ENCODE measurements at regions not wholly inside any gene's neighbourhood (a gene's known extent, or its start where the extent isn't known, plus 50 kb on each side); places are given as distances from the start of the nearest gene placed in this dataset.

- DNase-seq (ENCODE audit: low spot score): no peak
These were observed 714.7 kb downstream of the BRD1 start for GRCh38 chr22:49112661-49113626.

- no peak for DNase-seq (ENCODE audit: low spot score)
These were observed 715.5 kb downstream of the BRD1 start for GRCh38 chr22:49112176-49112575.

GRCh38 chr22:49111085-49111484 lies 716.6 kb downstream of the BRD1 start:
- DNase-seq (ENCODE audit: low spot score): no peak

- DNase-seq (ENCODE audit: low spot score): no peak
These were observed 718.9 kb downstream of the BRD1 start for GRCh38 chr22:49108636-49109315.

GRCh38 chr22:49107961-49108530 lies 719.6 kb downstream of the BRD1 start:
- no peak for DNase-seq (ENCODE audit: low spot score)

DNA sequence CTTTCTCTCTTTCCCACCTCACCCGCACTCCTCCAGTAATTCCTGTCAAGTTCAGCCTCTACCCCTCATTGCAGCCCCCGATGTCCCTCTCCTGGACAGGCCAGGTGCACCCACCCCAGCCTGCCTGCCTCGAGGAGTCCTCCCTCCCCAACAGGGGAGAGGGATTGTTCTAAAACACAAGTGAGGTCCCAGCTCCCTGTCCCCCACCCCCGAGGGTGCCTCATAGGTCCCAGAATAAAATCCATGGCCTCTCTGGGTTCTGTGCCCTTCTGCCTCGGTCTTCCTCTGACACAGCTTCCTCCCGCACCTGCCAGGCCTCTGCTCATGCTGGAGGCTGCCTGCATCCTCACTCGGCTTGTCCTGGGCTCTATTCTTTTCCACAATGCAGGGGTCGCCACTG lies 720.1 kb downstream of the BRD1 start:
- DNase-seq (ENCODE audit: low spot score): no peak

GRCh38 chr22:49106842-49107152 lies 720.9 kb downstream of the BRD1 start:
- no peak for DNase-seq (ENCODE audit: low spot score)

- DNase-seq (ENCODE audit: low spot score): no peak
These were observed 721.4 kb downstream of the BRD1 start for GRCh38 chr22:49106096-49106841.

GRCh38 chr22:49104434-49104833 lies 723.2 kb downstream of the BRD1 start:
- no peak for DNase-seq (ENCODE audit: low spot score)

DNA sequence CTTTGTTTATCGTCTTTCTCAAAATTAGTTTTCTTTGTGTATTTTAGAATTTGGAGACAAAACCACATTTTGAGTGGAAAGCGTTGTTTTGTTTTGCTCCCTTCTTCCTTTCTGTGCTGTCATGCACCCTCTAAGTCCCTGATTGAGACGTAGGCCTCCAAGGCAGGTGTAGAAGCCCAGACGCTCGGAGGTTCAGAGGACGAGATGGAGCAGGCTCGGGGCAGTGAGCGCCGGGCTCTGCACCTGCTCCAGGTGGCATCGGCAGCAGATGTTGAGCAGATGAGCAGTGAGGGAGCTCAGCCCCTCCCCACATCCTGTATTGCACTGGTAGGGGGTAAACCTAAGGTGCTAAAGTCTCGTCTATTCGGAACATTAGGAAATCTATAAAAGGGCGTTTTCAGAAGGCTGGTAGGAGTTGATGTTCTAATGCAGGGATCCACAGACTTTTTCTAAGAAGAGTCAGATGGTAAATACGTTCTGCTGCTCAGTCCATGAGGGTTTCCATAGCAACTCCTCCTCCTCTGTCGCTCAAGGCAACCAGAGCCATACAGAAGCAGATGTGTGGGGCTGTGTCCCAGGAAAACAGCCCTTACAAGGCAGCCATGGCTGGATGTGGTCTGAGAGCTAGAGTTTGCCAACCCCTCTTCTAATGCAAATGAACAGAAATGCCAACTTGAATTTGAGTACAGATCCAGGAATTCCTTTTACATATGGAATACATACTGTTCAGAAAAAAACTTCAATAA lies 724.2 kb downstream of the BRD1 start:
- peak; percentile 72 for DNase-seq (ENCODE audit: low spot score)

DNA sequence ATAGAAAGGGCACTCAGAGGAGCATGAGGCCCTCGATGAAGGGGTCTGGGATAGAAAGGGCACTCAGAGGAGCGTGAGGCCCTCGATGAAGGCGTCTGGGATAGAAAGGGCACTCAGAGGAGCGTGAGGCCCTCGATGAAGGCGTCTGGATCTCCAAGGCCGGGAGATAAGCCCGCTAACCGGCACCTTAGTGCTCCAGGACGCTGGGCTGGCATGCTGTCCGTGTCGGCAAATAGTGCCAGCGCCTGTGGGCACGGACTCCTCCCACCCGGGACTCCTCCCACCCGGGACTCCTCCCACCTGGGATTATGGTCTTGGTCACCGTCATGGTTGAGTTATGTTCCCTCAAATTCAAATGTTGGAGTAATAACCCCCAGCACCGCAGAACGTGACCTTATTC lies 725.3 kb downstream of the BRD1 start:
- DNase-seq (ENCODE audit: low spot score): no peak

DNA sequence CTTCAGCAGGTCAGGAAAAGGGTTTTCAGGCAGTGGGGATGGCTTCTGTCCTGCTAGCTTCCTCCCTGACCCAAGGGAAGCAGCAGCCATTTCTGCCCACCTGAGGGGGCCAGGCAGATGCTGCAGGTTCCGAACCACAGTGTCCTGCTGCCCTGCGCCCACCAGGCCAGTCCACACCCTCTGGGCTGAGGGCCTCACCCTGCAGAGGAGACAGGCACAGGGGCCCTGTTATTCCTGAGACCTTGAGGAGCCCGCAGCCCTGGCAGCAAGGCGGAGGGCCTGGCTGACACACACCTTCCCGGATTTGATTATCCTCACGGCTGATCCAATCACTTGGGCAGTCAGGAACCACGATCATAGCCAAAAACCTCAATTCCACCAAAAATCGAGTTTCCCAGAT lies 725.8 kb downstream of the BRD1 start:
- no peak for DNase-seq (ENCODE audit: low spot score)

- DNase-seq (ENCODE audit: low spot score): no peak
These were observed 726.4 kb downstream of the BRD1 start for GRCh38 chr22:49101225-49101624.

DNA sequence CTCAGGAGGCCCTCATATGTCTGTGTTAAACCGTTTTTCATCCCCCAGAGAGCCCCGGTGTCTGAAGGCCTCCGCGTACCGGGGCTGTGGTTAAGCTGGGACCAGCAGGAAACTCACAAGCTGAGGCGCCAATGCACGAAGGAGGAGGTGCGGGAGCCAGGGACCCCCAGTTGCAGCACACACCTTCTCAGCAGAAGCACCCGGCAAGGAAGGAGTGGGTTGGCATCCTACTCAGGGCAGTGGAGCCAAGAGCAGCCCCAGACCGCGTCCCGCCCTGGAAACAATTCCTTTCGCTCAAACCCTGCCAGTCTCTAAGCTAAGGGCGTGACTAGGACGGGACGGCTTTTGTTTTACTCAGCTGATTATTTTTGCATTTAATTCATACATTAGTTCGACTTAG lies 726.9 kb downstream of the BRD1 start:
- DNase-seq (ENCODE audit: low spot score): no peak

DNA sequence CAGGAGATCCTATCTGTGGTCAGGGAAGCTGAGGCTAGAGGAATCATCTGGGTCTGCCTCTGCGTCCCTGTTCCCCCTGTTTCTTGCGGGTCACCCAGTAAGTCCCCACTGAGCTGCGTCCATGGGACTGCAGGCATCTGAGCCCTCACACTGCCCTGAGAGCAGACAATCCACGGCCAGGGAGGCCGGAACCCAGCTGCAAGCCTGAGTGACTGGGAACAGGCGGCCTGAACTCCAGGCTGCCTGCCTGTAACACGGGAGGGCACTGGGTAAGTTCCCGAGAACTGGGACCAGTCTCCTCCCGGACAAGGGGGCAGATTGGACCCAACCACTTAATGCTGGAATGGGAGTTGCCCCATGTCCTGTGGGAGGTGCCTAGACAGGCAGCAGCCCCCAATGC lies 727.4 kb downstream of the BRD1 start:
- DNase-seq (ENCODE audit: low spot score): no peak

- DNase-seq (ENCODE audit: low spot score): no peak
These were observed 728.1 kb downstream of the BRD1 start for GRCh38 chr22:49099496-49100124.

GRCh38 chr22:49099089-49099488 lies 728.6 kb downstream of the BRD1 start:
- no peak for DNase-seq (ENCODE audit: low spot score)

DNA sequence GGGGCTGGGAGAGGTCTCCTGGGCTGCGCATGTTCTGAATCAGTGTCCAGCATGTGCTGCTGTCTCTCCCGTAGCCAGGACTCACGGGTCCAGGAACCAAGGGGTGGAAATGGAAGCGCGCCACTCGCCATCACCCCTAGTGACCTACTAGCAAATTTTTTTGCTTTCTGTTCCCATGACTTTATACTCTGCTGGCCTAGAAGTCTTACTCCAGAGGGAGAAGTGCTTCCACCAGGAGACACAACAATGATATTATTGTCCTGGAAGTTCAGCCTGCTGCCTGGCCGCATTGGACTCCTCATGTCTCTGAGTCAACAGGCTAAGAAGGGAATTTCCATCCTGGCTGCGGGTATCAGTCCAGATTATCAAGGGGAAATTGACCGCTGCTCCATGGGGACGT lies 729.7 kb downstream of the BRD1 start:
- DNase-seq (ENCODE audit: low spot score): no peak

- no peak for DNase-seq (ENCODE audit: low spot score)
These were observed 730.3 kb downstream of the BRD1 start for GRCh38 chr22:49097171-49097925.

DNA sequence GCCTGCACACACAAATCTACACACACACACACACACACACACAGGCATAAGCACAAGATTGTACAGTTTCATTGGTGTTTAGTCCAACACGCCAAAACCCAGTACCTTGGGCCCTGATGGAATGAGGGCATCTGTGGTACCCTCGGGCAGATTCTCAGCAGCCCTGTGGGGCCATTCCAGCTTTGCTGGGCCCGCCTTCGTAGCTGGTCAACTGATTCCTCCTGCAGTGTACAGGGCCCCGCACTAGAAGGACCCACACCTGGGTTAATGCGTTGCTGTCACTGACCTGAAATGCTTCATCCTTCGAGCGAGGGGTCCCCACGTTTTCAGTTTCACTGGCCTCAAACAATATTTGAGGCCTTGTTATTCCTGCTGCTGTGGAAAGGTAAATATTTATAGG lies 731.2 kb downstream of the BRD1 start:
- DNase-seq (ENCODE audit: low spot score): no peak

- no peak for DNase-seq (ENCODE audit: low spot score)
These were observed 732.3 kb downstream of the BRD1 start for GRCh38 chr22:49095366-49095765.
